HUDEP-2 (cell line): ENCODE measurements at regions not wholly inside any gene's neighbourhood (a gene's known extent, or its start where the extent isn't known, plus 50 kb on each side); places are given as distances from the start of the nearest gene placed in this dataset.

Experiments
- DNase-seq, 76 experiments: peaks; one replicate each; lab custom pipeline; 2025; ENCODE audit not compliant: unreplicated experiment in 76 of 76; lab: John Stamatoyannopoulos, UW

- no peak for DNase-seq
Observed at GRCh38 chr3:78368636-78369345, 1328.9 kb downstream of the ROBO2 start.

- no peak for DNase-seq
Observed at GRCh38 chr3:78390221-78390620, 1350.3 kb downstream of the ROBO2 start.

GRCh38 chr3:78398401-78398800 is 1358.5 kb downstream of the ROBO2 start:
- no peak for DNase-seq

- DNase-seq = no peak
Observed at GRCh38 chr3:78402720-78403119, 1362.8 kb downstream of the ROBO2 start.

GRCh38 chr3:78405745-78406144 is 1362.1 kb downstream of the ROBO1 start:
- DNase-seq = no peak

DNA sequence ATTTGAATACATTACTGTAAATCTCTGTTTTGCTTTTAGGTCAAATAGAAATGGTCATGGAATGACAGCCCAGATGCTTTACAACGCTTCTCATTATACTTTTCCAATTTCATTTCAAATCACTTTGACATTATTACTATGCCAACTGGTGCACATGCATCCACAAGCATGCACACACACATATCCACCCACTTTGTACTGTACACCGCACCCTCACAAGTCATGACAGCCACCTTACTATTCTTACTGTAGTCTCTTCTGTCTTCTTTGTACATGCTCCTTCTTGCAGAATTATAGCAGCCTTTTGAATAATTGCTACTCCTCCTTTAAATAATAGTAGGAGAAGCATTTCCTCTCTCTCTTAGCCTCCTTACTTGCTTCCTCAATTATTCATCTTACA is 1361.4 kb downstream of the ROBO1 start:
- DNase-seq = no peak

DNA sequence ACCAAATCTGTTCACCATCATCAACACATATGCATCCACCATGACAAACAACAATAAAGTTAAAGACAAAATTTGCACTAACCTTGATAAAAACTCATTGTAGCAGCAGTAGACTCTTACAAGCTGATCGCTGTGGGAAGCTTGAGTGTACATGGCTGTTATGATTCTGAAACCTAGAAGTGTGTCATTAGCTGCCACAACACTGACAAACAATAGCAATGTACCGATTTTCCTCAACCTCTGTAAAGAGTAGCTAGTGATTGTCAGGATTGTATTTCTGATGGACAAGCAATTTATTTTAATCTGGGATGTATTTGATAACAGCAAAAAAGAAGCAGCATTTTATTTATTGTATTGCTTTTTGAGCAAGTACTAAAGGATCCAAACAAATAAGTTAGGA is 1357.7 kb downstream of the ROBO1 start:
- no peak for DNase-seq

- DNase-seq = no peak
Observed at GRCh38 chr3:78414261-78414660, 1353.5 kb downstream of the ROBO1 start.

- no peak for DNase-seq
Observed at GRCh38 chr3:78420611-78421010, 1347.2 kb downstream of the ROBO1 start.

- no peak for DNase-seq
Observed at GRCh38 chr3:78421247-78421966, 1346.4 kb downstream of the ROBO1 start.

- DNase-seq = no peak
Observed at GRCh38 chr3:78424656-78425055, 1343.1 kb downstream of the ROBO1 start.

DNA sequence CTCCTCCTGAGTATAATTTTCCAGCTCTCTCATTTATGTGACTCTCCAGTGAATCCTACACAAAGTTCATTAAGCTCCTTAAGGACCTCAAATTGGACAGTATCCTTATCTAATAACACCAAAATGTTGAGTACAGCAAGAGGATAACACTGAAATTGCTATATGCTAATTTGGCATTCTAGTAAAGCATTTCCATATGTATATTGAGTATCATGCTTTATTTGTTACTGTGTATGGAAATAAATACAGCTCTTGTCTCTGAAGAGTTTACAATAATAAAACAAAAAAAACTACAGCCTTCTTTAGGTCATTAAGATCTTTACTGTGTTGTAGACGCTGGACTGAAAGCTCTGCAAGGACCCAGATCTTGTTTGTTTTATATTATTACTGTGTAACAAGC is 1341.3 kb downstream of the ROBO1 start:
- no peak for DNase-seq

DNA sequence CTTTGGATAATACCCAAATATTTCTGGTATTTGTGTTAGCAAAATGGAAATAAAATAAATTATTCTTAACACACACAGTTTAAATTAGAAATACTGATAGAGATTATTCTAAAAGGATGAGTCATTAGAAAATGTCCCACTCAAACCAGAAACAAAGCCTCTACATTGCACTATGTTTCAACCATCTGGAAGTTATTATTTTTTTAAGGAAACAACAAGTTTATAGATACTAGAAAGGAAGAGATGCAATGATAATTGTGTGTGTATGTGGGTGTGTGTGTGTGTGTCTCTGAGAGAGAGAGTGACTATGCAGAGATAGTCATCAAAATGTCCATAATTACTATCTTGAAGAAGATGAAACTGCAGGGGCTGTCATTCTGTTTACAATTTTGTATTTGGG is 1340.5 kb downstream of the ROBO1 start:
- no peak for DNase-seq

DNA sequence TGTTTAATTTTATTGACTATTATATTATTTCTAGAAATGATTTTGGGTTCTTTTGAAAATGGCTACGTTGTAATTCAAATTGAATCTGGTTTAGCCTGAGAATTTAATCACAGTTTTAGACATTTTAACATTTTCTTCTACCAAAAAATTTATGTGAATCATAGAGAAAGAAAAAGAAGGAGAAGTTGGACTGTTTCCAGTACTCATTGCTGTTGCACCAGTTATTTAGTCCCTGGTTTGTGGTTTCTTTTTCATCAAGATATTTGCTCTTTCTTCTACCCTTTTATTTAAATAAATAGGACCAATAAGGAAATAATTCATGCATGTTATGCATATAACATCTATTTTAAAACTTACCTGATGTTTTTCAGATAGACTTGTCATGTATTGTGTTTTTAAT is 1337.1 kb downstream of the ROBO1 start:
- no peak for DNase-seq

- no peak for DNase-seq
Observed at GRCh38 chr3:78434801-78435200, 1333.0 kb downstream of the ROBO1 start.

GRCh38 chr3:78455166-78455565 is 1312.6 kb downstream of the ROBO1 start:
- no peak for DNase-seq

DNA sequence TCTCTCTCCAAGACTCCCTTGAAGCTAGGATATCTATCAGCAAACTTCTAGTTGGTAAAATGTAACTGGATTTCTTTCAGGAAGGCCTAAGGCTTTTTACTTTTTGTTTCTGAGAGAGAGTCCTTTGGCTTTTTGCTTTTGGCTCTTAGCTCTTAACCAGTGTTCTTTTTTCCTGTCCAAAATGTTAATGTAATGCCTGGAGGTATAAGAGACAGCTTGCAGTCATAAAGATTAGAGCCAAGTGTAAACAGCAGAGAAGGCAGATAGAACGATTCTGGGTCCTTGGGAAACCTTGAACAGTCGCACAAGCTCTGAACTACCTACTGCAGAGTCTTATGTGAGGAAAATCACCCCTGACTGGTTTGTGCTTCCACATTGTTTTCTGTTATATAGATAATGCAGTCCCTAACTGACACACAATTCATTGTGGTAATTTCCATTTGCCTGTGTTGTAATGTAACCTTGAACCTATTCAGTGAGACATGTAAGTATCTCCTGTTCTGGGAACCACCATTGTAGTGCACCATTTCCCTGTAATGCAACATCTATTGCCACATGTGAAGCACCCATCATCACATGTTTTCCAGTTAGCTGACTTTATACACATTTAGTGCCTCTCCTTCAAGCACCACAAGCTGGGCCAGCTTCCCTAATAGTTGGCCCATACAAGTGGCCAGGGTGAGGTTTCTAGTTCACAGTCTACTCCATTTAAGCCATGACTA is 1311.9 kb downstream of the ROBO1 start:
- no peak for DNase-seq

DNA sequence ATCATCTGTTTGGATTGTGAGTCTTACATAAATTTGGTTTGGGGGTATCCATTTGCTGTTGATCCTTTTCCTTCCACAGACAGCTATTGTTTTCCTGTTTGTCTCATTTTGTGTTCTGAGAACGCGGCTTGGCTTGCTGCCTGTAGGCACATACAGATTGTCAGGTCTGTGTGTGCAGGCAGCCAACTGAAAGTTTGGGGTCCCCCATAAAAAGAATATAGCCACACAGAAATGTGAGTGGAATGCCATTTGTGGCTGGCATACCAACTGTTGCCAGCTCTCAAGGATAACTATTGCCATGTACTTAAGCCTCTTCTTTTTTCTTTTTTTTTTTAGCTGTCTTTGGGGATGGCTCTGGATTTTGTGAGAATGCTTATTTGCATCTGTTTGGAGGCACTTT is 1308.0 kb downstream of the ROBO1 start:
- no peak for DNase-seq

- no peak for DNase-seq
Observed at GRCh38 chr3:78462021-78462420, 1305.8 kb downstream of the ROBO1 start.

DNA sequence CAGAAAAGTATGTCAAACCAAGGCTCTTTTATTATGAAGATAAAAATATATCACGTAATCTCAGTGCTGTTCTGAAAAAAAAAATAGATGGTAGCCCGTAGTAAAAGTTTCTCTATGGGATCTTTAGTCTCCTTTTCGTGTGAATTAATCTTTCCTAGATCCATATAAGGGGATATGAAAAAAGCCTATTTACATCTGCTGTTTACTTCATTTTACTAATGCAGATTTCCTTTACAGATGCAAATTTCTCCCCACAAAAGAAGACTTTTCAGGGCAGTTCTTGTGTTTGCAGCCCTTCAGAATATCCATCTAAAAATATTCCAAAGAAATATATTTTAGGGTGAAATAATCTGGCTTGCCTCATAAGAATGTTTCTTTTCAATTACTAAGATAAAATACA is 1291.7 kb downstream of the ROBO1 start:
- DNase-seq = no peak

DNA sequence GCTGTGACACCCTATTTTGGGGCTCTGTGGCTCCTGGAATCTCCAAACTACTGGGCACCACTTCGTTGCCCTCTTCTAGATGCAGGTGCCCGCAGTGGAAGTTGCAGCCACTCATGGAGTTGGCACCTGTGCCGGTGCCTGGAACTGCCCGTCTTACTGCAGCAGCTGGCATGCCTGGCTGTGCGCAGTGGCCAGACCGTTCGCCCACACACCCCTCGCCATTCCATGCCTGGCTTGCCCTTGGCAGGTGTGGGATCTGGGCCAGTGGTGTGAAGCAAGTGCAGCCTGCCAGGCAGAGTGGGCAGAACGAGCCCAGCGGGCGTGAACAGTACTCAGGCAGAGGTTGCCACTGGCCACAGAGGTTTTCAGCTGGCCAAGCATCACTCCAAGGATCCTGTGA is 1286.7 kb downstream of the ROBO1 start:
- DNase-seq = no peak

DNA sequence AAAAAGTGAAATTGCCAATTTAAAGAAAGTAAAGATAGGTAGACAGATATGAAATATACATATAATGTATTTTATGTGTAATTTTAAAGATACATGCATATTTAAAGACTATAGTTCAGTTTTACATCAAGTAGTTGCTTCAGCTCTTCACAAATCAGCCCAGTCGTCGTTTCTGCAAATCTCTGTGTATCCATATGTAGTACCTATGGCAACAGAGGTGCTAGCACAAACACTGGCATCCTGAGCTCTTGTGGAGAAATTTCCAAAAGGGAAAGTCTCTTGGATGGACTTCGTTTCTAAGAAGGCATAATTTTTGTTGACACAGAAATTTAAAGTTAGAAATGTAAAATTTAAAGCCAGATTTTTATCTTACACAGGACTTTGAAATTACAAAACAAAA is 1284.7 kb downstream of the ROBO1 start:
- no peak for DNase-seq
